D721Med (cell line): ENCODE measurements at regions not wholly inside any gene's neighbourhood (a gene's known extent, or its start where the extent isn't known, plus 50 kb on each side); places are given as distances from the start of the nearest gene placed in this dataset.
"Not testable (repeated sequence)": the region's sequence is repeated elsewhere in the genome, so short reads cannot be mapped to it uniquely, and the experiment has no call there.

Source experiments
- DNase-seq: peaks from one replicate; pipeline ENCODE4 v3.0.0; 2011; ENCODE audit warnings: low spot score; ENCODE audit not compliant: insufficient read length
- FAIRE-seq: peaks from 2 replicates; lab custom pipeline; 2011; peaks lifted over from hg19 to GRCh38; lab: Jason Lieb, UNC
- TF ChIP-seq, protein P1 (sequence below): IDR thresholded peaks from 2 replicates; pipeline ENCODE4 v1.5.1; 2012; ENCODE audit warnings: mild to moderate bottlenecking, control low read depth; ENCODE audit not compliant: insufficient read depth; ENCODE audit errors: missing control alignments

DNA sequence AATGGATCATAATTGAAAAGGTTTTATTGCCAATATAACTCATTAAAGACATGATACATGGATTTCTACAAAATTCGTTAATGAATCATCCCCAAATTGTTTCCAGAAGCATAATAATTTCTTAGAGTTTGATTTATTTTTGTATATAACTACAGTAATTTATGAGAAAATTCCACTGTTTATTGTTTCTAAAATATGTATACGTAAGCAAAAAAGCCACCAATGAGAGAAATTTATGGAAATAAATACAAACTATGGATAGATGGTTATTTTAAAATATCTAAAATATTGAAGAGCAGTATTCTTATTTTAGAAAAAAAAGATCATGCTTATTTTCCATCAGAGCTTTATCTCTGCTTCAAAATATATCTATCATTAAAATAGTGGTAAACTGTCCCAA, 260.0 kb upstream of the ZNF385D start:
- no peak for DNase-seq
- TF ChIP-seq, protein P1, sequence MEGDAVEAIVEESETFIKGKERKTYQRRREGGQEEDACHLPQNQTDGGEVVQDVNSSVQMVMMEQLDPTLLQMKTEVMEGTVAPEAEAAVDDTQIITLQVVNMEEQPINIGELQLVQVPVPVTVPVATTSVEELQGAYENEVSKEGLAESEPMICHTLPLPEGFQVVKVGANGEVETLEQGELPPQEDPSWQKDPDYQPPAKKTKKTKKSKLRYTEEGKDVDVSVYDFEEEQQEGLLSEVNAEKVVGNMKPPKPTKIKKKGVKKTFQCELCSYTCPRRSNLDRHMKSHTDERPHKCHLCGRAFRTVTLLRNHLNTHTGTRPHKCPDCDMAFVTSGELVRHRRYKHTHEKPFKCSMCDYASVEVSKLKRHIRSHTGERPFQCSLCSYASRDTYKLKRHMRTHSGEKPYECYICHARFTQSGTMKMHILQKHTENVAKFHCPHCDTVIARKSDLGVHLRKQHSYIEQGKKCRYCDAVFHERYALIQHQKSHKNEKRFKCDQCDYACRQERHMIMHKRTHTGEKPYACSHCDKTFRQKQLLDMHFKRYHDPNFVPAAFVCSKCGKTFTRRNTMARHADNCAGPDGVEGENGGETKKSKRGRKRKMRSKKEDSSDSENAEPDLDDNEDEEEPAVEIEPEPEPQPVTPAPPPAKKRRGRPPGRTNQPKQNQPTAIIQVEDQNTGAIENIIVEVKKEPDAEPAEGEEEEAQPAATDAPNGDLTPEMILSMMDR: no peak
- no peak for FAIRE-seq

DNA sequence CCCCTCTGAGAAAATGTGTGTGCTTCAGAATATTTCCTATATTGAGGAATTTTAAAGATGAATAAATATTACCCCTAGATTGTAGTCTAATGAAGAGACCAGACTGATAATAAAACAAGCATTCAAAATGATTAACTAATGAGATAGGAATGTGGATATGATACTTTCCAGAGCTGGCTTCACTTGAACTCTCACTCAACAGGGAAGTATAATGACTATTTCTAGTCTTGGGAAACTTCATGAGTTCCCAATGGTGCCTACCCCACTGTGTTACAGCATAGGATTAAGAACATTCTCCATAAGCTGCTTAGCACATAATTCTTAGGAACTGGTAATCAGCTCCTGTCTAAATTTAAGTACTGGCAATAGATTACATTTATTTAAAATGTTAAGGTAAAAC, 261.5 kb upstream of the ZNF385D start:
- FAIRE-seq: peak; percentile 98
- TF ChIP-seq, protein P1: no peak
- DNase-seq: no peak

DNA sequence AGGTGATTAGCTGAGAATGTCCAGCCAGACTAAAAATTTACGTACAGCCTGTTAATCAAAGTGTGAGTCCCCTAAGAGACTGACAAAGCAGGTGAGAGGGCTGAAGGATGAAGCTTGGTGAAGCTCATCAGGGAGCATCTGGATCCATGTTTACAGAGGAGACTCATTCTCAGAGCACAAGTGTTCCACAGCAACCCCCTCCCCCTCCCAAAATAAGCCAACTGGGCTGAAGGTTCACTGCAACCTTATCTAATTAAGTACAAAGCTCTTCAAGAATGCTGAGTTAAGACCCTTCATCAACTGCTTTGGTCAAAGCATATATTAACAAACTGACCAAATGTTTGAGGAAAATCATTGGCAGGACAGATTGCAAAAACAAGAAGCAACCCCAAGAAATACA, 262.6 kb upstream of the ZNF385D start:
- DNase-seq (no peak), FAIRE-seq (peak; percentile 44)
- TF ChIP-seq, protein P1: no peak

- FAIRE-seq (no peak), DNase-seq (no peak)
- TF ChIP-seq, protein P1: no peak
These were observed 265.2 kb upstream of the ZNF385D start for GRCh38 chr3:22016197-22016596.

DNA sequence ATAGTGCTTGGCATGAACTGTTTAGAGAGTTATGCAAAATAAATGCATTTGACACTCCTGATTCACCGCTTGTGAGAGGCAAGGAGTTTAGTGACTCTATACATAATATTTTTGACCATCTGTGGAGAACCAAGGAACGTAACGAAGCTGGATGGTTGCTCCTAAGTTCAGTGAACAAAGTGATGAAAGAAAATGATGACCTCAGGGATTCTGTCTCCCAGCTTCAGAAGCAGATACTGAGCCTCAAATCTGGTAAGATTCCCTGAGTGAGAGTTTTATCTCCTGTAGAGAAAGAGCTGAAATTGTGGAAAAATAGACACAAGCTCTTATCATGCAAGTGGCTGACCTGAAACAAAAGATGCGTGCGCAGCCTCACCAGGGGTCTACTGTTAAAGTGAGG, 273.6 kb upstream of the ZNF385D start:
- not testable (repeated sequence) for FAIRE-seq

DNA sequence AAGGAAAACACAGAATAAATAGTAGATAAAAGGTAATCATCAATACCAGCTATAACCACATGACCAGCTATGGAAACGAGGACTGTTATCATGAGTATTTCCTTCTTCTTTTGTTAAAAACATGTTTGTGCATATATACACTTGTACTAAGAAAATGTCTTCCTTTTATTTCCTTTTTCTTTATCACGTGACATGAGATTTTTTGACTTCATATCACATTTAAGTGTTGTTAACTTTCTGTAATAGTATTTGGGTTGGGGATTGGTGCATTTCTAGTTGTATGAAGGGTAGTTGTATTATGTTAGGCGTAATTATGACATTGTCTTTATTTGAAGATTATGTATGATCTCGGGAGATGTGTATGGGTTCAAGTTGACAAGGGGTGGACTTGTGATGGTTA, 278.5 kb upstream of the ZNF385D start:
- no peak for FAIRE-seq
- TF ChIP-seq, protein P1: no peak
- DNase-seq: no peak

More for the DNA sequence above, 273.6 kb upstream of the ZNF385D start:
- not testable (repeated sequence) for DNase-seq

DNA sequence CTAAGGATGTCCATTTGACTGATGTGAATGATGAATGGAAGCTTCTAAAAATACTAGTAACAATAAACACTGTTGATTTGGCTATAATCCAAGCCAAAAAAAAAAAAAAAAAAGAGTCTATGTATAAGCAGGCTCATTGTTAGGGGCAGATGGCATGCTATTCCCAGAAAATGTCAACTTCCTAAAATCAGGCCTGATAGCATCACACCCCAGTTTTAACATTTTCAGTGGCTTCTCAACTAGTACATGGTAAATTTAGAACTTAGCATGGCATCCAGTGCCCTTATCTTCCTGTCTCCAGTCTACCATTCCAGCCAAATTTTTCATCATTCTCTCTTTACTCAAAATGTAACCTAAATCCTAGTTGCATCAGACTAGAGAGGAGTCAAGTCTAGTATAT, 288.2 kb upstream of the ZNF385D start:
- TF ChIP-seq, protein P1: no peak
- DNase-seq: no peak
- no peak for FAIRE-seq

- DNase-seq (no peak), FAIRE-seq (no peak)
- TF ChIP-seq, protein P1: no peak
These were observed 289.1 kb upstream of the ZNF385D start for GRCh38 chr3:22040150-22040549.
